ENCODE measurements at regions not wholly inside any gene's neighbourhood (a gene's known extent, or its start where the extent isn't known, plus 50 kb on each side); places are given as distances from the start of the nearest gene placed in this dataset.

DNA sequence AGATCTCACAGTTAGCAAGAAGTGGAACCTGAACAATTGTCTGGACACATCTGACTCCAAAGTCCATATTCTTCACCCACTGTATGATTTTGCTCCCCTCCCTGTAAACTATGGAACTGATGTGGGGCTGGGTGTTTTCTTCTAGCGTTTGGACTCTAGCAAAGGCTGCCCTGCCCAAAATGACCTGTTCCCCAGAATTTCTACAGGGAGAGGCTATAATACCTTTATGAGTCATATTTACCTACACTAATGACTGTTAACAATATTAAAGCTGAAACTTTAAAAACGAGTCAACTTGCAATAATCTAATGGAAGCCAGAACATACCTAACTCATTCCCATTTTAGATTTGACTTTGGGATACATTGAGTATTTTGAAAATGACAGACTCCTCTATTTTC, 531.2 kb upstream of the CFAP20DC start:
- WGBS, 4 donors: 75 to 81% (median 78%) methylated on average over 2 of the region's 2 CpGs
- DNase-seq: no peak
- Histone ChIP-seq H3K9me3 (peaks cover 0 to 5% (median 0%) of the 10 kb centered on the region in 12 donors), H3K4me1 (no peaks in the 10 kb centered on the region), H3K27ac (no peak overlapping the region), H3K4me3 (no peak overlapping the region), H3K27me3 (no peaks in the 10 kb centered on the region), H3K36me3 (no peaks in the 10 kb centered on the region)
- intact Hi-C loops (cut with DNase I): no loop called here
- no peak for ATAC-seq
- TF ChIP-seq, protein P1, sequence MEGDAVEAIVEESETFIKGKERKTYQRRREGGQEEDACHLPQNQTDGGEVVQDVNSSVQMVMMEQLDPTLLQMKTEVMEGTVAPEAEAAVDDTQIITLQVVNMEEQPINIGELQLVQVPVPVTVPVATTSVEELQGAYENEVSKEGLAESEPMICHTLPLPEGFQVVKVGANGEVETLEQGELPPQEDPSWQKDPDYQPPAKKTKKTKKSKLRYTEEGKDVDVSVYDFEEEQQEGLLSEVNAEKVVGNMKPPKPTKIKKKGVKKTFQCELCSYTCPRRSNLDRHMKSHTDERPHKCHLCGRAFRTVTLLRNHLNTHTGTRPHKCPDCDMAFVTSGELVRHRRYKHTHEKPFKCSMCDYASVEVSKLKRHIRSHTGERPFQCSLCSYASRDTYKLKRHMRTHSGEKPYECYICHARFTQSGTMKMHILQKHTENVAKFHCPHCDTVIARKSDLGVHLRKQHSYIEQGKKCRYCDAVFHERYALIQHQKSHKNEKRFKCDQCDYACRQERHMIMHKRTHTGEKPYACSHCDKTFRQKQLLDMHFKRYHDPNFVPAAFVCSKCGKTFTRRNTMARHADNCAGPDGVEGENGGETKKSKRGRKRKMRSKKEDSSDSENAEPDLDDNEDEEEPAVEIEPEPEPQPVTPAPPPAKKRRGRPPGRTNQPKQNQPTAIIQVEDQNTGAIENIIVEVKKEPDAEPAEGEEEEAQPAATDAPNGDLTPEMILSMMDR (IDR thresholded peaks at IDR 0.05): no peak

DNA sequence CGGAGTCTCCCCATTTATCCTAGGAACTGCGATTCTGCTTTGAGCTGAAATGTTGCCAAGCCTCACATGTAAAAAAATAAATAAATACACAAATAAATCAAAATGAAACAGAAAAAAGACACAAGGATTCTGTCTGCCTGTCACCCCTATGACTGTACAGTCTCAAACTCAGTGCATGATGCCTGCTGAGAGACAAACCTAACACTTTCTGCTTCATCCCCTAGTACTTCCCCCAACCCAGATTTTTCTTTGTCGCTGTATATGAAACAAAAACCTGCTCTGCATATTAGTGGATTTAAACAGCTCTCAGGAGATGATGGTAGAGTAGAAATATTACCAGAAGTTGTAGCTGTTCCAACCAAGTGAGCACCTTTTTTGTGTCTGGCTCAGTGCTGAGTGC, 530.7 kb upstream of the CFAP20DC start:
- Histone ChIP-seq H3K27ac (no peak overlapping the region), H3K27me3 (no peaks in the 10 kb centered on the region), H3K9me3 (peaks cover 0 to under 1% (median 0%) of the 10 kb centered on the region in 12 donors), H3K4me3 (no peak overlapping the region), H3K4me1 (no peaks in the 10 kb centered on the region), H3K36me3 (no peaks in the 10 kb centered on the region)
- intact Hi-C loops (cut with DNase I): no loop called here
- DNase-seq (no peak), ATAC-seq (no peak)
- 81 to 92% (median 87%) methylated on average over 3 of the region's 3 CpGs for WGBS, 4 donors
- TF ChIP-seq, protein P1 (IDR thresholded peaks at IDR 0.05): no peak
- TF ChIP-seq POLR2A (IDR thresholded peaks at IDR 0.05): no peak

DNA sequence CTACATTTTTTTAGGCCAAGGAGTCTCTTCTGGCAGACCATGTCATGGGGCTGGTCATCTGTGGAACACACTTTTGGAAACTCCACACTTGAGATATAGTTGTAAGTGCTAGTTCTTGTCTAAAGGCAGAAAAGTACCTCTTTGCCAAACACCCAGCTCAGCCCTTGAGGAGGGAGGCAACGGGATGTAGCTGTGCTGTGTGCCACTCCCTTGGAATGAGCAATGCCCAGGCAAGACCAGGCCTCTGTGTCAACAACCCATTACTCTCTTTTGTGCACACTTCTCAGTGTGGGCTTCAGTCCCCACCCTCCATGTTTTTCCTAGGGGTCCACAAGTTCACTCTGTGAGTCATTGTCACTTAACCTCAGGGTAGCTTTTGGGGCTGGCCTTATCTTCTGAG, 528.3 kb upstream of the CFAP20DC start:
- no peaks in the 10 kb centered on the region for H3K36me3 ChIP-seq
- H3K27me3 ChIP-seq: no peaks in the 10 kb centered on the region
- ATAC-seq (no peak), DNase-seq (no peak)
- H3K27ac ChIP-seq: no peak overlapping the region
- intact Hi-C loops (cut with DNase I): loop anchor here in 8 of 10 donors (5.0 to 10.0 kb wide), 5 partner anchors 234 to 366 kb away; no protein-coding TSS in a partner anchor
- peaks cover 0 to 13% (median 0%) of the 10 kb centered on the region in 12 donors for H3K4me1 ChIP-seq
- H3K9me3 ChIP-seq: no peaks in the 10 kb centered on the region
- TF ChIP-seq, protein P1 (IDR thresholded peaks at IDR 0.05): no peak
- TF ChIP-seq POLR2A (IDR thresholded peaks at IDR 0.05): no peak
- H3K4me3 ChIP-seq: no peak overlapping the region
- WGBS, 4 donors: 73 to 89% (median 81%) methylated on average over 1 of the region's 1 CpG

DNA sequence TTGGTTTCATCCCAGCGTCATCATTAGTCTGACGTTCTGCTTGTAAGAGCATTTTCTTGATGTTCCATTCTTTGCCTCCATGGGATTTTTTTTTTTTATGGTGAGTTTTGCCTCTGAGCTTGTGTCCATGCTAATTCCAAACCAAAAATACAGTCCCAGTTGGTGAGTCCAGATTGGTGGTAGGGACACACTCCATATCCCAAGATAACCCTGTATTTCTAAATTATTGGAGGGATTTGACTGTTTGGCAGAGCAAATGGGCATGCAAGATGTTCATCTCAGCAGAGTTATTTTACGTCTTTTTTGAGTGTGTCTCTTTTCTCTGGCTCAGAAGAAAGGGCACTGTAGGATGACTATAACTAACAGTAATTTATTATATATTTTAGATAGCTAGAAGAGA, 526.8 kb upstream of the CFAP20DC start:
- no peak overlapping the region for H3K27ac ChIP-seq
- H3K9me3 ChIP-seq: no peaks in the 10 kb centered on the region
- ATAC-seq (no peak), DNase-seq (no peak)
- H3K36me3 ChIP-seq: no peaks in the 10 kb centered on the region
- no peak overlapping the region for H3K4me3 ChIP-seq
- intact Hi-C loops (cut with DNase I): loop anchor here in 8 of 10 donors (2.0 to 10.0 kb wide), 6 partner anchors 236 to 364 kb away; no protein-coding TSS in a partner anchor
- WGBS, 4 donors: 54 to 73% (median 64%) methylated on average over 3 of the region's 3 CpGs
- no peaks in the 10 kb centered on the region for H3K27me3 ChIP-seq
- peaks cover 0 to 13% (median 0%) of the 10 kb centered on the region in 12 donors for H3K4me1 ChIP-seq
- no peak for TF ChIP-seq POLR2A (IDR thresholded peaks at IDR 0.05)
- TF ChIP-seq, protein P1 (IDR thresholded peaks at IDR 0.05): no peak

Measured in heart left ventricle (tissue), 16 donors.